ENCODE measurements at regions not wholly inside any gene's neighbourhood (a gene's known extent, or its start where the extent isn't known, plus 50 kb on each side); places are given as distances from the start of the nearest gene placed in this dataset.
"Not testable (repeated sequence)": the region's sequence is repeated elsewhere in the genome, so short reads cannot be mapped to it uniquely, and the experiment has no call there.

DNA sequence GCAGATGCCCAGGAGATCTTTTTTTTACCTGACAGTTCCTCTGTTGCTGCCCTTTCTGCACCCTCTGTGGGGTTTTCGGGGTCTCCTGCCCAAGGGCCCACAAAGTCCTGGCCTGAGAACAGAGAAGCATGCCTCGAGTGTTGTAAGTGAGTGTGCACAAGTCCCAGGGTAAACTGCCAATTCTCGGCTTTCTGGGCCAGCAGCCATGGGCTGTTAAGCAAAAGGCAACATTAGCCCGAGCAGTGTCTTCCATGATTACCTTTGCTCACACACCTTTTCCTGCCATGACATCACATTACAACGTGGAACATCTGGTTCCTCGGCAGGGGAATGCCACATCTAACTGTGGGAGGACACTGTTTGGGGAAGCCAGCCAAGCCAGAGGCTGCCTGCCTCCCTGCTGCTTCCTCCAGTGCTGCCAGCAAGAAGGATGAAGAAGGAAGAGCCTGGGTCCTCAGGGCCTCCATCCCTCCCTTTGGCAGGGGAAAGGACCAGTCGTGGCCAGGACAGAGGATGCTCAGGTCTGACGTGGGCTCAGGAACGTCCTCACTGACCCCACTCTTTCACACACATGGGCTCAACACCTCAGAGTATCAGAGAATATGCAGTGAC lies 485.9 kb downstream of the OMA1 start:
- TF ChIP-seq, protein P1, sequence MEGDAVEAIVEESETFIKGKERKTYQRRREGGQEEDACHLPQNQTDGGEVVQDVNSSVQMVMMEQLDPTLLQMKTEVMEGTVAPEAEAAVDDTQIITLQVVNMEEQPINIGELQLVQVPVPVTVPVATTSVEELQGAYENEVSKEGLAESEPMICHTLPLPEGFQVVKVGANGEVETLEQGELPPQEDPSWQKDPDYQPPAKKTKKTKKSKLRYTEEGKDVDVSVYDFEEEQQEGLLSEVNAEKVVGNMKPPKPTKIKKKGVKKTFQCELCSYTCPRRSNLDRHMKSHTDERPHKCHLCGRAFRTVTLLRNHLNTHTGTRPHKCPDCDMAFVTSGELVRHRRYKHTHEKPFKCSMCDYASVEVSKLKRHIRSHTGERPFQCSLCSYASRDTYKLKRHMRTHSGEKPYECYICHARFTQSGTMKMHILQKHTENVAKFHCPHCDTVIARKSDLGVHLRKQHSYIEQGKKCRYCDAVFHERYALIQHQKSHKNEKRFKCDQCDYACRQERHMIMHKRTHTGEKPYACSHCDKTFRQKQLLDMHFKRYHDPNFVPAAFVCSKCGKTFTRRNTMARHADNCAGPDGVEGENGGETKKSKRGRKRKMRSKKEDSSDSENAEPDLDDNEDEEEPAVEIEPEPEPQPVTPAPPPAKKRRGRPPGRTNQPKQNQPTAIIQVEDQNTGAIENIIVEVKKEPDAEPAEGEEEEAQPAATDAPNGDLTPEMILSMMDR (IDR thresholded peaks at IDR 0.05; ENCODE audit: insufficient read depth, low read depth, low read length, missing control alignments) = no peak
- no peak overlapping the region for H3K4me3 ChIP-seq (ENCODE audit: low read depth, low read length)
- no peak for DNase-seq (ENCODE audit: low read depth)

DNA sequence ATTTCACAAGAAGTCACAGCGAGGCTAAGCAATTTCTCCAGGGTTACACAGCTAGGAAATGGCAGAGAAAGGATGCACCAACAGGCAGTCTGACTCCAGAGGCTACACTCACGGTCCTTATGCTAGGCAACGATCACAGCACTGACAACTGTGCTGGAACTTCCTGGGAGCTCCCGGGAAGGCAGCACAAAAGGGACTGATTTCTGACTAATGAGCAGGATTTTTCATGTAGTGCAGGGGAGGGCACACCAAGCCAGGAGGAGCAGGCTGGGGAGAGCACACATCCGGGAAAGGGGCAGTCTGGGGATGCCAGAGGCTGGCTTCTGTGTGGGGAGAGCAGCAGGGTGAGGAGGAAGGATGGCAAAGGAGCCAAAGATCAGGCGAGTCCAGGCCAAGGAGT lies 486.7 kb downstream of the OMA1 start:
- DNase-seq (ENCODE audit: low read depth) = no peak
- H3K4me3 ChIP-seq (ENCODE audit: low read depth, low read length) = no peak overlapping the region
- TF ChIP-seq, protein P1 (IDR thresholded peaks at IDR 0.05; ENCODE audit: insufficient read depth, low read depth, low read length, missing control alignments) = no peak

DNA sequence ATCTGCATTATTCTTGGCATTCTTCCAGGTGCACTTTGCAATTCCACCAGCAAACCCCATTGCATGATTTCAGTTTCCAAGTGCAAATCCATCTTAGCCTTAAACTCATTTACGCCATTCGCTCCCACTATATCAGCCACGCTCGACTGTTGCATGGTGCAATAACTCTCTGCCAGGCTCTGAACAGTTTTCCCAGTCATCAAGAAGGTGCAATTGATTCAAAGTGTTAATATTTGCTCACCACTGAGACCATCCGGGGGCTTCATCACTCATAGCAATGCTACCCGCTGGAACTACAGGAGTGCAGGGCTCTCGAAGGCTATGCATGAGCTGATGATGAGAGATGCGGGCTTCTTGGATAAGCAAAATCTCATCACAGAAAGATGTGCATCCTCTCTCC lies 488.2 kb downstream of the OMA1 start:
- TF ChIP-seq, protein P1 (IDR thresholded peaks at IDR 0.05; ENCODE audit: insufficient read depth, low read depth, low read length, missing control alignments) = no peak
- H3K4me3 ChIP-seq (ENCODE audit: low read depth, low read length) = no peak overlapping the region
- DNase-seq (ENCODE audit: low read depth) = no peak

DNA sequence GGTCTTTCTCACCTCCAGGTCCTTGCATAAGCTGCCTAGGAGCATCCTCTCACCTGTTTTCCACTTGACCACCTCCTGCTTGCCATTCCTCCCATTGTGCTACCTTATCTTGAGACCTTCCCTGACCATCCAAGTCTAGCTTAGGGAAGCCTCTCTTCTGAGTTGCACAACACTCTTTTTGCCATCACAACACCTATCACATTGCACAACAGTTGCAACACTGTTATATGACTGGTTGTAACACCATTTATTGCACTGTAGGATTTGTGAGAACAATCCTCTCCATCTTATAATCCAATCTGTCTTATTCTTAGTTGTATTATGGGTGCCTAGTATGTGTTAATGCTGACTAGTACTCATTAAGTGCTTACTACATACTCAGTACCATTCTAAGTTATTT lies 488.7 kb downstream of the OMA1 start:
- TF ChIP-seq, protein P1 (IDR thresholded peaks at IDR 0.05; ENCODE audit: insufficient read depth, low read depth, low read length, missing control alignments) = no peak
- H3K4me3 ChIP-seq (ENCODE audit: low read depth, low read length) = no peak overlapping the region
- DNase-seq (ENCODE audit: low read depth) = no peak

DNA sequence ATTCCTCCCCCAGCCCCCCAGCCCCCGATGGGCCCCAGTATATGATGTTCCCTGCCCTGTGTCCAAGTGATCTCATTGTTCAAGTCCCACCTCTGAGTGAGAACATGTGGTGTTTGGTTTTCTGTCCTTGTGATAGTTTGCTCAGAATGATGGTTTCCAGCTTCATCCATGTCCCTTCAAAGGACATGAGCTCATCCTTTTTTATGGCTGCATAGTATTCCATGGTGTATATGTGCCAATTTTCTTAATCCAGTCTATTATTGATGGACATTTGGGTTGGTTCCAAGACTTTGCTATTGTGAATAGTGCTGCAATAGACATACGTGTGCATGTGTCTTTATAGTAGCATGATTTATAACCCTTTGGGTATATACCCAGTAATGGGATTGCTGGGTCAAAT lies 495.3 kb downstream of the OMA1 start:
- not testable (repeated sequence) for H3K4me3 ChIP-seq (ENCODE audit: low read depth, low read length); DNase-seq (ENCODE audit: low read depth)

DNA sequence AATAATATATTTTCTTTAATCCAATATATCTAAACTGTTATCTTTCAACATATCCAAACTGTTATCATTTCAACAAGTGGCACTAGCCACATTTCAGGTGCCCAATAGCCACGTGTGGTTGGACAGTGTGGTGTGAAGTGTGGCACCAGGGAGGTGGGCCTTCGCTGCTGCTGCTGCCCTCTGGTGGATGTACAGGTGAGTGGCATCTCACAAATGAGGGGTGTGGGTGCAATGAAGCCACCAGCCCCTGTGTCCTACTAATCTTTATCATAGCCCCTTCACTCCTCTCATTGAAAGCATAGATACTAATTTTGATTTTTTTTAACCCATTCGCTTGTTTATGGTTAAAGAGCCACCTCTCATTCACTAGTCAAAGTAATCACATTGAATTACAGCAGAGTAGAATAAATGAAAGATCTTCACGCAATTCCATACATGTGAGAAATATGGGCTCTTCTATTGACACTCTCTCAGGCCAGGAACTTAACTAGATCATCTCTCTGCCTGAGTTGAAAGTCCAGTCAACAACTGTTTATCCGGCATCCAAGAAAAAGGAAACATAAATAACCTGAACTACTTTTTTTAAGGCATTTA lies 499.2 kb downstream of the OMA1 start:
- no peak overlapping the region for H3K4me3 ChIP-seq (ENCODE audit: low read depth, low read length)
- DNase-seq (ENCODE audit: low read depth) = peak; percentile 23
- TF ChIP-seq, protein P1 (IDR thresholded peaks at IDR 0.05; ENCODE audit: insufficient read depth, low read depth, low read length, missing control alignments) = peak; percentile 69

DNA sequence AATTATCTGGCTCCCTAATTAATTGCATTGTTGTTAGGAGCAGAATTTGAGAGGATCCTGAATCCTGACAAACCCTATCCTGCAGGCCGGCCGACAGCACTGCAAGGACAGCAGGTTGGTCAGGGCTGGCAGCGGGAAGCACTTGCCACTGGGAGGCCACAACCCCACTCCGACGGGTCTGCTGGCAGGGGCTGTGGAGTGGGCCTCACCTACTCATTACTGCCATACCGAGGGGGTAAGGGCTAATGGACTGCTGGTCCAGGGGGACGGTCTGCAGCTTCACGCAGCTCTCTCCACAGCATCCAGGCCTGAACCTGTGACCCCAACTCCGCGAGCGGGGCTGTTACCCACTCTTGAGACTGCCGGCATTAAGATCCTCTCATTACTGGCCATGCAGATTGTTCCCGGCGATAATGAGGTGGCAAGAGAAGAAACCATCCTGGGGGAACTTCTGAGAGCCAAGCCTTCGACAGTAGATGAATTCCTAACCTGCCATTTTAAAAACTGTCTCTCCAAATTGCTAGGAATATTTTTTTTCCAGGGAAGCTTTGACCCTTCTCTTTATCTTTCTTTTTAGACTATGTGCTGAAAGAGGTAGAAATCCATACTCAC lies 501.3 kb downstream of the OMA1 start:
- no peak for DNase-seq (ENCODE audit: low read depth)
- TF ChIP-seq, protein P1 (IDR thresholded peaks at IDR 0.05; ENCODE audit: insufficient read depth, low read depth, low read length, missing control alignments) = no peak
- no peak overlapping the region for H3K4me3 ChIP-seq (ENCODE audit: low read depth, low read length)
